ENCODE measurements at regions not wholly inside any gene's neighbourhood (a gene's known extent, or its start where the extent isn't known, plus 50 kb on each side); places are given as distances from the start of the nearest gene placed in this dataset.

- H3K27ac Mint-ChIP-seq = no peak overlapping the region
- no peaks in the 10 kb centered on the region for H3K36me3 Mint-ChIP-seq
- no peaks in the 10 kb centered on the region for H3K9me3 Mint-ChIP-seq
- DNase-seq (ENCODE audit: low spot score in 2 of 2) (no peak), ATAC-seq (no peak)
- H3K4me1 Mint-ChIP-seq = no peaks in the 10 kb centered on the region
- H3K4me3 Mint-ChIP-seq = no peak overlapping the region
These were observed 230.7 kb downstream of the NFATC2 start for GRCh38 chr20:51311636-51312479.

- no peak overlapping the region for H3K4me3 Mint-ChIP-seq
- no peaks in the 10 kb centered on the region for H3K4me1 Mint-ChIP-seq
- no peaks in the 10 kb centered on the region for H3K36me3 Mint-ChIP-seq
- no peaks in the 10 kb centered on the region for H3K9me3 Mint-ChIP-seq
- DNase-seq (ENCODE audit: low spot score in 2 of 2) = no peak
- no peak overlapping the region for H3K27ac Mint-ChIP-seq
- ATAC-seq = no peak
These were observed 232.3 kb downstream of the NFATC2 start for GRCh38 chr20:51310216-51310615.

DNA sequence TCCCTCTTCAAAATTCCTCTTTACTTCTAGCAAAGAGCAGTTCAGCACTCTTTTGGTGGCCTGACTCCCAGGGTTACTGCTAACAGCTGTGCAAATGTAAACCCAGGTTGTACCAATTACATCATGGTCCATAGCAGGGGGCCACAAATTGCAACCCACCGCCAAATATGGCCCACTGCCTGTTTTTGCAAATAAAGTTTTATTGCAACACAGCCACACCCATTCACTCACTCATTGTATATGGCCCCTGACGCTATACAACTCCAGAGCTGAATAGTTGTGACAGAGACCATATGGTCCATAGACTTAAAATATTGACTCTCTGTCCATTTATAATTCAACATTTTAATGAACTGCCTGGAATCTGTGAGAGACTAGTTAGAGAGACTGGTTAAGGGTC is 233.4 kb downstream of the NFATC2 start:
- no peak for ATAC-seq
- Mint-ChIP-seq H3K36me3 (no peaks in the 10 kb centered on the region), H3K4me3 (no peak overlapping the region), H3K9me3 (no peaks in the 10 kb centered on the region), H3K4me1 (no peaks in the 10 kb centered on the region), H3K27ac (no peak overlapping the region)
- no peak for DNase-seq (ENCODE audit: low spot score in 2 of 2)

DNA sequence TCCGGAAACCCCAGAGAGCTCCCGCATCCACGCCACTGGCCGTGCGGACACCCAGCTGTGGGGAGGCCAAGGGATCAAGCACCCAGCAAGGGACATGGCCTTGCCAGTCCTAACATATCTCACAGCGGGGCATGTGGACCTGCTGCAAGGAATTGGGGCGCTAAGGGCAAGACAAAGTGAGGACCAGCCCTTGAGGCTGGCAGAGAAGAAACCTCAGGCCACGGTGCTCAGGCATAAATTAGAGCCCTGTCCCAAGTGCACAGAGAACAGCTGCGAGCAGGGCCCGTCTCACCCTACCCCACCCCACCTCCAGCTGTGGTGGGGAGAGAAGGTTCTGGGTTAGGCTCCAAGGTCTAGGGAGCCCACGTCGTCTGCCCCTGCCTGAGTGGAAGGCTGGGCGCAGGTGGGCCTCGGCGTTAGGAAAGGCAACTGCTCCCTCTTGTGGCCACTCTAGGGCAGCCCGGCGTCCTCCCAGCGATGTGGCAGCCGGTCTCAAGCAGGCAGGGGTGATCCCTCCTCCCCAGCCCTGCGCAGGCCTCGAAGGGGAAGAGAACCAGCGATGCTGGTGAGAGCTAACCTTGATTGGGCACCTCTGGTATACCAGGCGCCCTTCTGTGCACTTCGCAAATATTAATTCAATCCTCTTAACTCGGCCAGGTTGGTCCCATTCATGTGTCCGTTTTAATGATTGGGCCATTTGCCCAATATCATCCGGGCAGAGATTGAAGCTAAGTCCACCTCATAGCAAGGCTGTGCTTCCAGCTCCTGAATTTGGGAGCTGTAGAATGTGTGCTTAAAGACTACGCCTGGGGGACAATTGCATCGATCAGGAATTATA is 235.8 kb downstream of the NFATC2 start:
- DNase-seq (ENCODE audit: low spot score in 2 of 2) = peak; percentile 71 to 87
- ATAC-seq = peak; percentile 92
- H3K36me3 Mint-ChIP-seq = no peaks in the 10 kb centered on the region
- H3K4me1 Mint-ChIP-seq = no peaks in the 10 kb centered on the region
- no peaks in the 10 kb centered on the region for H3K9me3 Mint-ChIP-seq
- H3K27ac Mint-ChIP-seq = no peak overlapping the region
- H3K4me3 Mint-ChIP-seq = no peak overlapping the region

DNA sequence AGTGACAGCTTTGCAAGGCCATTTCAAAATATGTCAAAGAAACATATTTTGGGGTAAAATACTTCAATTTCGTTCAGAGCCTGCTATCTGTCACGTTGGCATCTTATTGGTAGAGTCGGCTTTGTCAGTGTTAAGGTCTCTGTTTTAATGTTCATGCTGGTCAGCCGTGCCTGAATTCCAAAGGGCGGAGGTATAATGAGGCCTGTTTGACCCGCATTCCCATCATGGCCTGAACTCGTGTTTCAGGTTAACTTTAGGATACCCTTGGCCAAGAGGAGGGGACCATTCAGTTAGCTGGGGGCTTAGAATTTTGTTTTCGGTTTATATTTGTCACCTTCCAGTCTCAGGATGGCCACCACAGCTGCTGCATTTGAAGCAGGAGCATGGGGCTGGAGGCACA is 236.4 kb downstream of the NFATC2 start:
- ATAC-seq (no peak), DNase-seq (ENCODE audit: low spot score in 2 of 2) (no peak)
- H3K4me3 Mint-ChIP-seq = no peak overlapping the region
- H3K4me1 Mint-ChIP-seq = no peaks in the 10 kb centered on the region
- H3K27ac Mint-ChIP-seq = no peak overlapping the region
- H3K36me3 Mint-ChIP-seq = no peaks in the 10 kb centered on the region
- no peaks in the 10 kb centered on the region for H3K9me3 Mint-ChIP-seq

GRCh38 chr20:51305316-51306052 is 237.0 kb downstream of the NFATC2 start:
- no peak for DNase-seq (ENCODE audit: low spot score in 2 of 2)
- H3K27ac Mint-ChIP-seq = no peak overlapping the region
- H3K4me3 Mint-ChIP-seq = no peak overlapping the region
- ATAC-seq = no peak
- no peaks in the 10 kb centered on the region for H3K9me3 Mint-ChIP-seq
- H3K4me1 Mint-ChIP-seq = no peaks in the 10 kb centered on the region
- H3K36me3 Mint-ChIP-seq = no peaks in the 10 kb centered on the region

DNA sequence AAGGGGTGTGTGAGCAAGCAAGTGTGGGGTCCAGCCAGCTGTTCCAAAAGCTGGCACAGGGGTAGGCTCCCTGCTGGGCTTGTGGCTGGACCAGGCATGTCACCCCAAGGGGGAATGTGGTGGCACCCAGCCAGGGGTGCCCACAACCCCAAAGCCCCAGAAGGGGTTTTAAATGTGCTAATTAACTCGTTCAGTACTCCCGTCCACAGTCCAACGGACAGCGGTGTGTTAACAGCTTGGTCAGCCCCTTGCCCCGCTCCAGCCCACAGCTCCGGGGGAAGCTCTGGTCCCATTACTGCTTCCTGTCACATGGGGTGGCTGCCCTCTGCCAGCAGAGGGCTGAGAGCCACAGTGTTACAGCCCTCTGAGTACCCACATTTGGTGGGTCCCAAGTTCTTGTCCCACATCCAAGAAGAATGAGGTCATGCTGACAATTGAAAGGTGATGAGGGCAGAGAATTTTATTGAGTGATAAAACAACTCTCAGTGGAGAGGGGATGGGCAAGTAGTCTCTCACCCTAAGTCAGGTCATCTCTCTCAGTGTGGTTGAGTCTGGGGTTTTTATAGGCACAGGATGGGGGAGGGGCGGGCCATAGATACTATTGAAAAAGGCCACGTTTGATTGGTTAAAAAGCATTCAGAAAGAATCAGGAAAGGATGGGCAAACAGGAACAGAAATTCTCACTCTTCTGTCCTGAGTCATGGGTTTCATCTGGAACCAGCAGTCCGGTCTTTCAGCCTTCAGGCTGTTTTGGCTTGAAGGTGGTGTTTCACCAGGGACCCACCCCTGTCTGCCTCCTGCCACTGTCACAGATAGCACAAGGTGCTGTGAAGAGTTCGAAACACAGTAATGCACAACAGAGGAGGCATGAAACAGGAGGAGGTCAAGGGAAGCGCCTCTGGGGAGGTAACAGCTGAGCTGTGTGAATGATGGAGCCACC is 238.5 kb downstream of the NFATC2 start:
- DNase-seq (ENCODE audit: low spot score in 2 of 2) = no peak
- H3K9me3 Mint-ChIP-seq = no peaks in the 10 kb centered on the region

GRCh38 chr20:51301026-51301425 is 241.5 kb downstream of the NFATC2 start:
- no peaks in the 10 kb centered on the region for H3K9me3 Mint-ChIP-seq
- H3K4me3 Mint-ChIP-seq = no peak overlapping the region
- H3K4me1 Mint-ChIP-seq = no peaks in the 10 kb centered on the region
- H3K27ac Mint-ChIP-seq = no peak overlapping the region
- DNase-seq (ENCODE audit: low spot score in 2 of 2) (no peak), ATAC-seq (no peak)
- H3K36me3 Mint-ChIP-seq = no peaks in the 10 kb centered on the region

More for the DNA sequence above, 238.5 kb downstream of the NFATC2 start:
- Mint-ChIP-seq H3K36me3 (no peaks in the 10 kb centered on the region), H3K4me1 (no peaks in the 10 kb centered on the region), H3K4me3 (no peak overlapping the region), H3K27ac (no peak overlapping the region)
- ATAC-seq = no peak

DNA sequence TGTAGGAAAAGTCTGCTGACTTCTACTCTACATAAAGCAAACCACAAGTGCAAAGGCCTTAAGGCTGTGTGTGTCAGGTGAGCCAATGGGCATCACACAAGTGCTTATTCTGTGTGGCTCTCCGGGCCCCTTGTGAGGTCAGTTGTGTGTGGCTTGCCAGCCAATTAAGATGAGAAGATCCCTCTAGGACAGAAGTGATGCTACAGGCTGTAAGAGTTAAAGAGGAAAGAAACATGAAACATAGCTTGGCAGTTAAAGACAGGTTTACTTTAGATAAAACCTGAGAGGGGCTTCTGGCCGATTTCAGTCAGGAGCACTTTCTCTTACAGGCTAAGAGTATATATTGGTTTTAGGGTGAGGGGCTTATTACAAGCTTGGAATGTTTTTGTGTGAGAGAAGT is 242.4 kb downstream of the NFATC2 start:
- ATAC-seq (no peak), DNase-seq (ENCODE audit: low spot score in 2 of 2) (no peak)
- Mint-ChIP-seq H3K27ac (no peak overlapping the region), H3K9me3 (no peaks in the 10 kb centered on the region), H3K36me3 (no peaks in the 10 kb centered on the region), H3K4me1 (no peaks in the 10 kb centered on the region), H3K4me3 (no peak overlapping the region)

DNA sequence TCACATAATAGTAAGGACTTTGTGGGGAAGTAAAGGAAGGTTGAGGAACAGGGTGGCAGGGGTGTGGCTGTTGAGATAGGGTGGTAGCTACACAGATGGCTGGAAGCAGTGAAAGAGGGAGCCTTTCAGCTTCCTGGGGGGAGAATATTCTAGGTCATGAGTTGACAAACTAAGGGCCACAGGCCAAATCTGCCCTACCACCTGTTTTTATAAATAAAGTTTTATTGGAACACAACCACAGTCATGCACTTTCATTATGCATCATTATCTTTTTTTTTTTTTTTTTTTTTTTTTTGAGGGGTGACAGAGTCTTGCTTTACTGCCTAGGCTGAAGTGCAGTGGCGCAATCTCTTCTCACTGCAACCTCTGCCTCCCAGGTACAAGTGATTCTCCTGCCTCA is 243.1 kb downstream of the NFATC2 start:
- Mint-ChIP-seq H3K4me3 (no peak overlapping the region), H3K4me1 (no peaks in the 10 kb centered on the region), H3K36me3 (no peaks in the 10 kb centered on the region), H3K27ac (no peak overlapping the region), H3K9me3 (no peaks in the 10 kb centered on the region)
- no peak for ATAC-seq
- no peak for DNase-seq (ENCODE audit: low spot score in 2 of 2)

DNA sequence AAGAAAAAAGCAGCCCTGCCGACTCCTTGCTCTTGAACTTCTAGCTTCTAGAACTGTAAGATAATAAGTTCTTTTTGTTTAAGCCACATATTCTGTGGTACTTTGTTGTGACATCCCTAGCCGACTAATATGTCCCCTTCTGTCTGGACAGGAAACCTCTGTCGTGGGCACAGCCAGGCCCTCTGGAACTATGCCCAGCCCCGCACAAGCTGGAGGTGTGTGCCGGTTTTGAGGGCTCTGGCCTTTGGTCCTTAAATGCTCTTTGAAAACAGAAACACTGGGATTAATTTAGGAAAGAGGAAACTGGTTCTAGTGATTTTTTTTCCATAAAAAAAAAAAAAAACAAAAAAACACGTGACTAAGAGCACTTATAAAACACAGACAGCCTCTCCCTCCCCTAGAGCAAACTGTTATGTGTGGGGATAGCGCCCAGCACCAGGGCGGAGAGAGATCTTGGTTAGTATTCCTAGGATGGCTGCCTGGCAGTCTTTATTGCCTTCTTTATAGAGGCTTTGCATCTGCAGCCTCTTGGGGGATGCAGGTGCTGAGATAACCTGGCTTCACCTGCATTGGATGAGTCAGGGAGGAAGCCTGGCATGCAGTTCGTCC is 244.3 kb downstream of the NFATC2 start:
- Mint-ChIP-seq H3K27ac (no peak overlapping the region), H3K36me3 (no peaks in the 10 kb centered on the region), H3K4me3 (no peak overlapping the region), H3K4me1 (no peaks in the 10 kb centered on the region), H3K9me3 (no peaks in the 10 kb centered on the region)
- ATAC-seq (no peak), DNase-seq (ENCODE audit: low spot score in 2 of 2) (no peak)

DNA sequence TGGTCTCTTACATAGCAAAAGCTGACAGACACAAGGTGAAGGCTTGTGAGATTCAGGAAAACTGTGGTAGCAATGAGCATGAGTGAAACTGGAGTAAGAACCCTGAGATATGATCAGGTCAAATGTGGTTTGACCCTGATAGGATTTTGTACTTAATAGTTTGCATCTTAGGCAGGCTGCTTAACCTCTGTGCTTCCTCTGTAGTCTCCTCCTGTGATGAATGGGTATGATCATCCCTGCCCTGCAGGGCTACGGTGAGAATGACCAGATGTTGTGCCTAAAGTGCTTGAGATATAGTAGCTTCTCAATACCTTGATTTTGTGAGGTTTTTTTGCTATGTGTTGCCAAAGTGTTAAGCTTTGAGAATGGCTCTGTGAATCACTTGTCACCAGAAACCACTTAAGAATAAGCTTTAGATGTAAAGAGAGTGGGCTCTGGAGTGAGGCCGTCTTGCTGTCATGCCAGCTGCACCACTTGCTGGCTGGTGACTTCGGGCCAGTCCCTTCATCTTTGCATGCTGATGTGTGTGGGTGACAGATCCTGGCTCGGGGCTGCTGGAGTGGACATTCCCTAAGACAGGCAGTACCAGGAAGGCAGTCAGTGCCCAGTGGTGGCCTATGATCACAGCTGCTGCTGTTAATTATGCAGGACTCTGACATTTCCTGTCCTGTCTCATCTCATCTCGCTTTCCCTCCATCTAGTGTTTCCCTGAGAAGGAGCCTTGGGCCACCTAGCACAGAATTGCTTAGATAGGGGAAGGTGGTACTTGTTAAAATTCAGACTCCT is 254.7 kb downstream of the NFATC2 start:
- Mint-ChIP-seq H3K27ac (no peak overlapping the region), H3K36me3 (no peaks in the 10 kb centered on the region), H3K9me3 (no peaks in the 10 kb centered on the region), H3K4me3 (no peak overlapping the region), H3K4me1 (no peaks in the 10 kb centered on the region)
- DNase-seq (ENCODE audit: low spot score in 2 of 2) (no peak), ATAC-seq (no peak)

- Mint-ChIP-seq H3K36me3 (no peaks in the 10 kb centered on the region), H3K4me3 (no peak overlapping the region), H3K27ac (no peak overlapping the region), H3K4me1 (no peaks in the 10 kb centered on the region), H3K9me3 (no peaks in the 10 kb centered on the region)
- no peak for ATAC-seq
- DNase-seq (ENCODE audit: low spot score in 2 of 2) = no peak
These were observed 255.8 kb downstream of the NFATC2 start for GRCh38 chr20:51286758-51287157.

DNA sequence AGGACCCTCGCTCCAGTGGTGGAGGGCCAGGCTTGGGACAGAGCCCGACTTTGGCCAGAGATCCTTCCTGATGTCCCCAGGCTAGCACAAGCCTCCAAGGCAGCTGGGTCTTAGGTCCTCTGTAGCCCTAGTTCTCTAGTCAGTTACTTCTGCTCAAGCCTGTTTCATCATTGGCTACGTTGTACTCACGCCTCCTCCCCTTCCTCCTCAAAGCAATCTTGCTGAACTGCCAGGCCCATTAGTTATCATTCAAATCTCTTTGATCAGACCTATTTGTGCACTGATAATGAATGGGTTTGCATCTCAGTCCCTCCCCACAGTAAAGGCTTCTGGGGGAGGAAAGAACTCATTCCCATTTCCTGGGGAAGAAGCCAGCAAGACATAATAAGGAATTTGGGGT is 256.8 kb downstream of the NFATC2 start:
- H3K4me1 Mint-ChIP-seq = no peaks in the 10 kb centered on the region
- ATAC-seq = no peak
- H3K4me3 Mint-ChIP-seq = no peak overlapping the region
- H3K9me3 Mint-ChIP-seq = no peaks in the 10 kb centered on the region
- no peak for DNase-seq (ENCODE audit: low spot score in 2 of 2)
- H3K36me3 Mint-ChIP-seq = no peaks in the 10 kb centered on the region
- H3K27ac Mint-ChIP-seq = no peak overlapping the region

Data from stimulated activated effector memory CD8-positive, alpha-beta T cell treated with anti-CD3 and anti-CD28 coated beads, Interleukin-12 subunit alpha, Interleukin-12 subunit beta, amount 100 ng/mL, for 72 hours (primary cell).